KG1 (cell line): ENCODE measurements at regions not wholly inside any gene's neighbourhood (a gene's known extent, or its start where the extent isn't known, plus 50 kb on each side); places are given as distances from the start of the nearest gene placed in this dataset.
"Not testable (repeated sequence)": the region's sequence is repeated elsewhere in the genome, so short reads cannot be mapped to it uniquely, and the experiment has no call there.

Source experiments
- DNase-seq: peaks from one replicate; lab custom pipeline; 2025; lab: John Stamatoyannopoulos, UW

- no peak for DNase-seq
These were observed 50.9 kb upstream of the MITF start for GRCh38 chr3:69688400-69688799.

GRCh38 chr3:69687641-69688040 is 51.6 kb upstream of the MITF start:
- no peak for DNase-seq

GRCh38 chr3:69686056-69686455 is 53.2 kb upstream of the MITF start:
- no peak for DNase-seq

GRCh38 chr3:69684309-69684961 is 54.8 kb upstream of the MITF start:
- DNase-seq: no peak

- DNase-seq: no peak
These were observed 56.0 kb upstream of the MITF start for GRCh38 chr3:69683082-69683806.

- not testable (repeated sequence) for DNase-seq
These were observed 61.8 kb upstream of the MITF start for GRCh38 chr3:69677456-69677855.

- no peak for DNase-seq
These were observed 63.3 kb upstream of the MITF start for GRCh38 chr3:69675786-69676530.

- DNase-seq: no peak
These were observed 64.5 kb upstream of the MITF start for GRCh38 chr3:69674752-69675151.

GRCh38 chr3:69671082-69671952 is 67.9 kb upstream of the MITF start:
- DNase-seq: peak; percentile 34

GRCh38 chr3:69669070-69669469 is 70.2 kb upstream of the MITF start:
- DNase-seq: no peak

GRCh38 chr3:69665026-69665737 is 74.1 kb upstream of the MITF start:
- no peak for DNase-seq

- DNase-seq: no peak
These were observed 78.6 kb upstream of the MITF start for GRCh38 chr3:69660631-69661030.

GRCh38 chr3:69659180-69659910 is 79.9 kb upstream of the MITF start:
- no peak for DNase-seq

- DNase-seq: no peak
These were observed 80.6 kb upstream of the MITF start for GRCh38 chr3:69658514-69659140.

- DNase-seq: not testable (repeated sequence)
These were observed 82.2 kb upstream of the MITF start for GRCh38 chr3:69657030-69657429.

GRCh38 chr3:69651765-69652164 is 87.5 kb upstream of the MITF start:
- DNase-seq: no peak

GRCh38 chr3:69650066-69650419 is 89.2 kb upstream of the MITF start:
- no peak for DNase-seq

GRCh38 chr3:69649120-69650065 is 89.9 kb upstream of the MITF start:
- DNase-seq: no peak

GRCh38 chr3:69648126-69648525 is 91.1 kb upstream of the MITF start:
- no peak for DNase-seq
